DOHH2 (cell line): ENCODE measurements at regions not wholly inside any gene's neighbourhood (a gene's known extent, or its start where the extent isn't known, plus 50 kb on each side); places are given as distances from the start of the nearest gene placed in this dataset.

Experiments used
- H3F3A ChIP-seq: fragments of 200-600 bp; sonication (generic), shearing (Covaris generic); 2 replicates; pipeline ENCODE4 v1.6.0; 2016; ENCODE audit warnings: antibody characterized with exemption, mild to moderate bottlenecking; ENCODE audit not compliant: control insufficient read depth, insufficient read depth
- H3K27ac ChIP-seq: fragments of 200-600 bp; sonication (generic); 2 replicates; pipeline ENCODE4 v1.5.1; 2014; ENCODE audit warnings: low read depth, mild to moderate bottlenecking, low read length, moderate library complexity
- H3K27me3 ChIP-seq: fragments of 200-600 bp; sonication (generic); 2 replicates; pipeline ENCODE4 v1.6.1; 2014; ENCODE audit warnings: mild to moderate bottlenecking, low read length, mixed read lengths; ENCODE audit not compliant: control insufficient read depth
- H3K36me3 ChIP-seq: fragments of 200-600 bp; sonication (generic); 2 replicates; pipeline ENCODE4 v1.6.1; 2014; ENCODE audit warnings: mild to moderate bottlenecking, low read length, moderate library complexity, mixed read lengths; ENCODE audit not compliant: control insufficient read depth
- H3K4me1 ChIP-seq: fragments of 200-600 bp; sonication (generic); 2 replicates; pipeline ENCODE4 v1.6.1; 2014; ENCODE audit warnings: mild to moderate bottlenecking, low read length, mixed read lengths; ENCODE audit not compliant: control insufficient read depth
- H3K4me2 ChIP-seq: fragments of 200-600 bp; sonication (generic); 2 replicates; pipeline ENCODE4 v1.6.0; 2014; ENCODE audit warnings: mild to moderate bottlenecking, low read length, moderate library complexity
- H3K4me3 ChIP-seq: fragments of 200-600 bp; sonication (generic); 2 replicates; pipeline ENCODE4 v1.5.1; 2014; ENCODE audit warnings: mild to moderate bottlenecking, low read length, mixed read lengths
- H3K79me2 ChIP-seq: fragments of 200-600 bp; sonication (generic); 2 replicates; pipeline ENCODE4 v1.6.1; 2014; ENCODE audit warnings: mild to moderate bottlenecking, low read length, mixed read lengths; ENCODE audit not compliant: control insufficient read depth
- H3K9me2 ChIP-seq: fragments of 200-600 bp; sonication (generic); replicated peaks from 2 replicates; pipeline ENCODE4 v1.6.1; 2014; ENCODE audit warnings: mild to moderate bottlenecking, low read length, mixed read lengths; ENCODE audit not compliant: control insufficient read depth
- H3K9me3 ChIP-seq: fragments of 200-600 bp; sonication (generic); 2 replicates; pipeline ENCODE4 v1.6.1; 2014; ENCODE audit warnings: antibody characterized with exemption, low read length, mixed read lengths; ENCODE audit not compliant: control insufficient read depth, insufficient read depth
- H4K20me1 ChIP-seq: fragments of 200-600 bp; sonication (generic); 2 replicates; pipeline ENCODE4 v1.6.0; 2014; ENCODE audit warnings: low read depth, mild to moderate bottlenecking, antibody characterized with exemption, low read length, moderate library complexity; ENCODE audit not compliant: control insufficient read depth, insufficient read depth
- CTCF ChIP-seq: fragments of 200-600 bp; sonication (generic); IDR thresholded peaks from one replicate; pipeline ENCODE4 v1.5.1; 2014; ENCODE audit warnings: antibody characterized with exemption, mild to moderate bottlenecking, low read depth, low read length; ENCODE audit not compliant: poor library complexity, severe bottlenecking
- EZH2phosphoT487 ChIP-seq: fragments of 200-600 bp; sonication (generic); IDR thresholded peaks from 2 replicates; pipeline ENCODE4 v1.6.1; 2017; ENCODE audit warnings: borderline replicate concordance, mild to moderate bottlenecking, antibody characterized with exemption, low read length, moderate library complexity, mixed read lengths

GRCh38 chr10:63703740-63704345 lies 182.6 kb downstream of the REEP3 start:
- Histone ChIP-seq H3K27me3 (no peaks in the 10 kb centered on the region), H3K9me3 (no peaks in the 10 kb centered on the region), H3K9me2 (no peaks in the 10 kb centered on the region), H3F3A (peaks cover 9% of the 10 kb centered on the region; the same call in 1 of the 2 replicates), H3K4me3 (peak overlapping the region; percentile 5; the same call in 1 of the 2 replicates), H3K27ac (peak overlapping the region; percentile 49), H3K79me2 (no peaks in the 10 kb centered on the region), H4K20me1 (no peaks in the 10 kb centered on the region), H3K4me1 (peaks cover 53% of the 10 kb centered on the region), H3K36me3 (no peaks in the 10 kb centered on the region), H3K4me2 (peak overlapping the region; percentile 36)
- no peak for TF ChIP-seq CTCF
- TF ChIP-seq EZH2phosphoT487 = no peak

GRCh38 chr10:63707254-63707910 lies 186.2 kb downstream of the REEP3 start:
- Histone ChIP-seq H3K27me3 (no peaks in the 10 kb centered on the region), H3K36me3 (no peaks in the 10 kb centered on the region), H3K27ac (no peak overlapping the region), H3K4me2 (no peak overlapping the region), H3K4me1 (peaks cover 30% of the 10 kb centered on the region), H3K4me3 (no peak overlapping the region), H3K9me2 (no peaks in the 10 kb centered on the region), H3F3A (peaks cover 9% of the 10 kb centered on the region; the same call in 1 of the 2 replicates), H3K9me3 (no peaks in the 10 kb centered on the region), H4K20me1 (no peaks in the 10 kb centered on the region), H3K79me2 (no peaks in the 10 kb centered on the region)
- TF ChIP-seq EZH2phosphoT487 (no peak), CTCF (no peak)

GRCh38 chr10:63708421-63708820 lies 187.2 kb downstream of the REEP3 start:
- no peaks in the 10 kb centered on the region for H3K27me3 ChIP-seq
- peaks cover 30% of the 10 kb centered on the region for H3K4me1 ChIP-seq
- no peak overlapping the region for H3K4me2 ChIP-seq
- no peaks in the 10 kb centered on the region for H4K20me1 ChIP-seq
- no peaks in the 10 kb centered on the region for H3K9me2 ChIP-seq
- no peaks in the 10 kb centered on the region for H3K79me2 ChIP-seq
- peaks cover 8% of the 10 kb centered on the region; the same call in 1 of the 2 replicates for H3F3A ChIP-seq
- H3K4me3 ChIP-seq = no peak overlapping the region
- H3K27ac ChIP-seq = no peak overlapping the region
- H3K9me3 ChIP-seq = no peaks in the 10 kb centered on the region
- no peak for TF ChIP-seq CTCF
- H3K36me3 ChIP-seq = no peaks in the 10 kb centered on the region
